Gastrocnemius medialis (tissue), 4 donors: ENCODE measurements at regions not wholly inside any gene's neighbourhood (a gene's known extent, or its start where the extent isn't known, plus 50 kb on each side); places are given as distances from the start of the nearest gene placed in this dataset.

Experiments
- ATAC-seq, 2 donors: fragments of 150-250 bp; one replicate each; pipeline ENCODE4 v1.9.1; 2016
- DNase-seq, 2 donors: peaks; one replicate each; pipeline ENCODE4 v3.0.0-alpha.2; 2019
- H3K27ac ChIP-seq, 4 donors: fragments of 200-600 bp; sonication (generic); 1 replicate in 1 of 4; 2 replicates in 3 of 4; pipeline ENCODE4 v1.5.1; 2016 to 2018; ENCODE audit warnings: mild to moderate bottlenecking in 2 of 4, moderate library complexity in 1 of 4
- H3K27me3 ChIP-seq, 3 donors: fragments of 200-600 bp; sonication (generic) in 2 of 3; 1 replicate in 1 of 3; 2 replicates in 2 of 3; pipeline versions ENCODE4 v1.5.1 to v1.6.0; 2016 to 2019; ENCODE audit warnings: mild to moderate bottlenecking in 1 of 3, moderate library complexity in 1 of 3
- H3K36me3 ChIP-seq, 2 donors: fragments of 200-600 bp; sonication (generic) in 1 of 2; one replicate each; pipeline ENCODE4 v1.5.1; 2017 to 2018
- H3K4me1 ChIP-seq, 2 donors: fragments of 200-600 bp; sonication (generic) in 1 of 2; one replicate each; pipeline ENCODE4 v1.5.1; 2016 to 2017; ENCODE audit warnings: mild to moderate bottlenecking in 2 of 2
- H3K4me3 ChIP-seq, 4 donors: fragments of 200-600 bp; sonication (generic) in 3 of 4; 1 replicate in 1 of 4; 2 replicates in 3 of 4; pipeline ENCODE4 v1.5.1; 2016 to 2019; ENCODE audit warnings: mild to moderate bottlenecking in 2 of 4
- H3K9me3 ChIP-seq, 3 donors: fragments of 200-600 bp; sonication (generic) in 2 of 3; 1 replicate in 1 of 3; 2 replicates in 2 of 3; pipeline ENCODE4 v1.5.1; 2016 to 2019
- POLR2A ChIP-seq, 2 donors: fragments of 450-650 bp; IDR thresholded peaks; one replicate each; pipeline ENCODE4 v1.6.1; 2017; ENCODE audit warnings: antibody characterized with exemption in 2 of 2, mild to moderate bottlenecking in 2 of 2, moderate library complexity in 2 of 2
- in situ Hi-C, 4 donors: fragments of 200-750 bp; cut with MboI; loops; one replicate each; pipeline versions ENCODE4 v1.15.0 to v1.8.0; 2017; ENCODE audit warnings: low sequenced_read_pairs in 4 of 4
- intact Hi-C: fragments of 100-400 bp; cut with DNase I; formaldehyde crosslinking; loops from one replicate; pipeline ENCODE4 v1.15.1; 2023; ENCODE audit warnings: low total_unique reads
- TF ChIP-seq, protein P1 (sequence below), 5 experiments: fragments of 450-650 bp in 3 of 5; fragments of 200-600 bp in 2 of 5; sonication (generic) in 2 of 5; IDR thresholded peaks in 4 of 5; conservative IDR thresholded peaks in 1 of 5; 1 replicate in 4 of 5; 2 replicates in 1 of 5; pipeline ENCODE4 v1.5.1; 2016 to 2019; ENCODE audit warnings: antibody characterized with exemption in 5 of 5, mild to moderate bottlenecking in 3 of 5, moderate library complexity in 3 of 5

DNA sequence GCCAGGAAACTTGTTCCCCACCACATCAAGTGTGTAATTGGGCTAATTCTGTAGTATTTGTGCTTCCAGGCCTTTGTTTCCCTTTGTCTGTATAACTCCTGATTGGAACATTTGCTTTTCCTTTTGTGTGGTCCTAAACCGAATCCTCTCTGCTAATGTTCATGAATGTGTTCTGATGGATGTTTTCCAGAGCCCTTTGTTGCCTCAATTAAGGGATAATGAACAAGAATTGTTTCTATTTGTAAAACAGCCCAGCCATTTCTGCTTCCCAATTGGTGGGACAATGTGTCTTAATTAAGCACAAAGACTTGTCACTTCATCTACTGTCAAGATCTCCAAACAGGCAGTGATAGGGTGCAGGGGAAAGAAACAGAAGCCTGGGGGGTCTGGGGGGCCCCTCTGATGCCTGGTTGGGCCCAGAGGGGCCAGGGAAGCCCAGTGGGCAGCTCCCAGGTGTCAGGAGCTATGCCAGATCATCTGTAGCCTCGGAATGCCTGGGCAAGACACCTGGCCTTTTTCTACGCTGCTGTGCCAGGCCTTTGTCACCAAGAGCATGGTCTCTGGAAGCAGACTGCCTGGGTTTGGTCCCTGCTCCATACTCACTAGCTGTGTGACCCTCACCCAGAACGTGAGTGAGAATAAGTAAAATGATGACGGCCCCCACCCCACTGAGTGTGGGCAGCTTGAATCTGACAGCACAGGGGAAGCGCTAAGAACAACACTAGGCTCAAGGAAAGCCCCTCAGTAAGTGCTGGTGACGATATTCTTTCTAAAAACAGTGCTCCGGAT is 116.6 kb upstream of the PRR20G start:
- Histone ChIP-seq H3K36me3 (no peaks in the 10 kb centered on the region), H3K4me1 (no peaks in the 10 kb centered on the region), H3K27ac (no peak overlapping the region), H3K4me3 (no peak overlapping the region), H3K27me3 (no peaks in the 10 kb centered on the region), H3K9me3 (no peaks in the 10 kb centered on the region)
- ATAC-seq (no peak), DNase-seq (no peak)
- intact Hi-C loops, result no loop called here
- TF ChIP-seq, protein P1, sequence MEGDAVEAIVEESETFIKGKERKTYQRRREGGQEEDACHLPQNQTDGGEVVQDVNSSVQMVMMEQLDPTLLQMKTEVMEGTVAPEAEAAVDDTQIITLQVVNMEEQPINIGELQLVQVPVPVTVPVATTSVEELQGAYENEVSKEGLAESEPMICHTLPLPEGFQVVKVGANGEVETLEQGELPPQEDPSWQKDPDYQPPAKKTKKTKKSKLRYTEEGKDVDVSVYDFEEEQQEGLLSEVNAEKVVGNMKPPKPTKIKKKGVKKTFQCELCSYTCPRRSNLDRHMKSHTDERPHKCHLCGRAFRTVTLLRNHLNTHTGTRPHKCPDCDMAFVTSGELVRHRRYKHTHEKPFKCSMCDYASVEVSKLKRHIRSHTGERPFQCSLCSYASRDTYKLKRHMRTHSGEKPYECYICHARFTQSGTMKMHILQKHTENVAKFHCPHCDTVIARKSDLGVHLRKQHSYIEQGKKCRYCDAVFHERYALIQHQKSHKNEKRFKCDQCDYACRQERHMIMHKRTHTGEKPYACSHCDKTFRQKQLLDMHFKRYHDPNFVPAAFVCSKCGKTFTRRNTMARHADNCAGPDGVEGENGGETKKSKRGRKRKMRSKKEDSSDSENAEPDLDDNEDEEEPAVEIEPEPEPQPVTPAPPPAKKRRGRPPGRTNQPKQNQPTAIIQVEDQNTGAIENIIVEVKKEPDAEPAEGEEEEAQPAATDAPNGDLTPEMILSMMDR (IDR thresholded peaks at IDR 0.05 in 4 of 5, conservative IDR thresholded peaks at IDR 0.05 in 1 of 5), result no peak
- no peak for TF ChIP-seq POLR2A (IDR thresholded peaks at IDR 0.05)
- in situ Hi-C loops, result no loop called here

DNA sequence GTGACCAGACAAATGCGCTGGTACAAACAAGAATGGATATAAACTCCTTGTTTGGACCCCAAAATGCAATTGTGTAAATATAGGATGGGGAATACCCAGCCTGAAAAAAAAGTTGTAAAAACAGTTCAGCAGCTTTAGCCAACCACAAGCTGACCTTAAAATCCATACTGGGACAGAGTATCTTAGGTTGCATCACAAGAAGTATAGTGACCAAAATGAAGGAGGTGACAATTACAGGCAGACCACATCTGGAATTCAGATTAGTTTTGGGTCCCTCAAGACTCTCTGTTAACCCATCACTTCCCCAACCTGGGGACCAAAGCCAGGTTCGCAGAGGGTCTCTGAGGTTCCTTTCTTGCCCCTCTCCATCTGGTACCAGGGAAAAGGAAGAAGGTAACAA is 115.9 kb upstream of the PRR20G start:
- Histone ChIP-seq H3K36me3 (no peaks in the 10 kb centered on the region), H3K27ac (no peak overlapping the region), H3K4me1 (no peaks in the 10 kb centered on the region), H3K4me3 (no peak overlapping the region), H3K27me3 (no peaks in the 10 kb centered on the region), H3K9me3 (no peaks in the 10 kb centered on the region)
- TF ChIP-seq POLR2A (IDR thresholded peaks at IDR 0.05), result no peak
- TF ChIP-seq, protein P1 (IDR thresholded peaks at IDR 0.05 in 4 of 5, conservative IDR thresholded peaks at IDR 0.05 in 1 of 5), result no peak
- intact Hi-C loops, result no loop called here
- ATAC-seq, result no peak
- no peak for DNase-seq
- in situ Hi-C loops, result no loop called here

DNA sequence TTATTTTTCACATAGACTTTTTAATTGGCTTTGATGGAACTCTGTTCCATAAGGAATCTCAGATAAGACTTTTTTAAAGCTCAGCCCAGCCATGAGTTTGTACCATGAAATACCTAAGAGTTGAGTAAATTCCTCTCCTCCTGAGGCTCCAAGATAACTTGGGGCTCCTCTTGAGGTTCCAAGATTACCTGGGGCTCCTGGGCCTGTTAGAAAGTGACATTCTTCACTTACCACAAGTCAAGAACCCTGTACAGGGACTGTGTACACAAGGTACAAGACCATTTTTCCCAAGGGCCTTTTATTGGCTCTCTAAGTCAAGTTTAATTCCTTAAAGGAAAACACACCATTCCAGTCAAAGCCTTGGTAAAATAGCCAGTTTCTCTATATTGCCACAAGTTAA is 111.3 kb upstream of the PRR20G start:
- ATAC-seq, result no peak
- in situ Hi-C loops, result no loop called here
- no peak for TF ChIP-seq POLR2A (IDR thresholded peaks at IDR 0.05)
- TF ChIP-seq, protein P1 (IDR thresholded peaks at IDR 0.05 in 4 of 5, conservative IDR thresholded peaks at IDR 0.05 in 1 of 5), result no peak

DNA sequence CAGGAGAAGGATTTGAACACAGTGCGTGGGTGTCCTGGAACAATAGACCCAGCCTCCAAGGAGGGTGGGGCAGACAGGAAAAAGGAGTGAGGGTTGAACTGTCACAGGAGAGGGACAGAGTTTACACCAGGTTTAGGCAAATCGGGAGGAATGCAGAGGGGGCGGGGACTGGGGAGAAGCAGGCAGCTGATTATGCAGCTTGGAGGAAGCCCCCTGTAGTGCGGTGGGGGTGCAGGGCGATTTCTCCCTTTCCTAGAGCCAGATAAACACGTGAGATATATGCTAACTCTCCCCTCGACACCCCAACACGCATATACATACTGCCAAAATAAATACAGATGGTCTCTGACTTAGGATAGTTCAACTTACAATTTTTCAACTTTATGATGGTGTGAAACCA is 108.6 kb upstream of the PRR20G start:
- ATAC-seq, result no peak
- Histone ChIP-seq H3K27ac (no peak overlapping the region), H3K9me3 (no peaks in the 10 kb centered on the region), H3K4me3 (no peak overlapping the region), H3K36me3 (no peaks in the 10 kb centered on the region), H3K4me1 (no peaks in the 10 kb centered on the region), H3K27me3 (no peaks in the 10 kb centered on the region)
- TF ChIP-seq POLR2A (IDR thresholded peaks at IDR 0.05), result no peak
- in situ Hi-C loops (no loop called here), intact Hi-C loops (no loop called here)
- no peak for DNase-seq

More for the DNA sequence above, 111.3 kb upstream of the PRR20G start:
- no peaks in the 10 kb centered on the region for H3K9me3 ChIP-seq
- H3K36me3 ChIP-seq, result no peaks in the 10 kb centered on the region
- no peak overlapping the region for H3K27ac ChIP-seq
- no peak for DNase-seq
- H3K4me3 ChIP-seq, result no peak overlapping the region
- intact Hi-C loops, result no loop called here
- no peaks in the 10 kb centered on the region for H3K4me1 ChIP-seq
- no peaks in the 10 kb centered on the region for H3K27me3 ChIP-seq

DNA sequence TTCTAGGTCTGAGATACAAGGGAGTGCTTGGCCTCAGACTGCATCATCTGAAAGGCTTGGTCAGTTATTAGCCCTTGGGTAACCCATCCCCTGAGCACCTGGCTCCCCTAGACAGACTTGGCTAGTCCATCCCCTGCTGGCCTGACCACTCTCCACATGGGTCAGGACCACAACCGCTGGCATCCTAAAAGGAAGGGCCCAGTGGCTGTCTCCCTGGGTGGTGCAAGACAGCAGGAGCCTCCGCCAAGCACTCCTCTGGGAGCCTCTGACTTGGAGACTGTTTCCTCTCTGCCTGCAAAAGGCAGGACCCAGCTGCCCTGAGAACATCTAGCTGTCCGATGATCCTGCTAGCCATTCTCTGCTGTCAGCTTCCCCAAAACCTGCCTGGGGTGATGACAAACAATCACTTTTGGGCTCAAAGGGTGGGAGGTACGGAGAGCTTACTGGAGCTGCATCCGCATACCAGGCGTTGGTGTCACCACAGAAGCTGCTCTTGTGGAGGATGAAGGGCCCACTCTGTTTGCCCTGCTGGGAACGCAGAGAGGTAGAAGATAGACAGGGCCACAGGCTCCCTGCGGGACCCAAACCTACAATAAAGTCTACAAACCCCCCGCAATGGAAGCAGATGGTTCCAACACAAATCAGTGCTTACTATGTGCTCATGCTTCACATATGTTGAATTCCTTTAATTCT is 108.0 kb upstream of the PRR20G start:
- ATAC-seq (no peak), DNase-seq (no peak)
- intact Hi-C loops (no loop called here), in situ Hi-C loops (no loop called here)
- H3K36me3 ChIP-seq, result no peaks in the 10 kb centered on the region
- TF ChIP-seq, protein P1 (IDR thresholded peaks at IDR 0.05 in 4 of 5, conservative IDR thresholded peaks at IDR 0.05 in 1 of 5), result no peak
- TF ChIP-seq POLR2A (IDR thresholded peaks at IDR 0.05), result no peak
- H3K27me3 ChIP-seq, result no peaks in the 10 kb centered on the region
- H3K4me3 ChIP-seq, result no peak overlapping the region
- H3K4me1 ChIP-seq, result no peaks in the 10 kb centered on the region
- no peaks in the 10 kb centered on the region for H3K9me3 ChIP-seq
- H3K27ac ChIP-seq, result no peak overlapping the region
